ENCODE measurements at regions not wholly inside any gene's neighbourhood (a gene's known extent, or its start where the extent isn't known, plus 50 kb on each side); places are given as distances from the start of the nearest gene placed in this dataset.

DNA sequence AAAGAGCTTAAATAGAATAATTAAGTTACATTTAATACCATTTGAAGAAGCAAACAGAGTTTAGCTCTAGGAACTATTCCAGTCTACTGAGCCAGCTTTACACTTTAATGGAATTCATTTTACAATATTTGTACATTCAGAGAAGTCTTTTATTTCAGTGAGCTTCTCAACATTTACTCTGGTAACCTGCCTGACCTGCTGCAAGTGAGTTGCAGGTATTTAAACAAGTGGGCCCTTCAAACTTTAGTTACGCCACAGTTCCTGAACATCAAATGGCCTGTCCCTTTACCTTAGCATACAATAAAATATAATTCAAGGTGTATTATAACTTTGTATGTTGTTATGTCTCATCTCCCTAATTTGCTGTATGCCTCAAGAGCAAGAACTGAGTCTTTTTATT is 121.6 kb upstream of the SEMA3C start:
- WGBS: 85% methylated on average over 1 of the region's 1 CpG
- Histone ChIP-seq H3K4me3 (ENCODE audit: low read depth in 1 of 3, low read length in 3 of 3) (no peak overlapping the region), H3K4me1 (ENCODE audit: control insufficient read depth in 4 of 4, insufficient read depth in 4 of 4, low read length in 3 of 4) (no peaks in the 10 kb centered on the region), H3K9ac (ENCODE audit: low read depth in 1 of 2, low read length in 2 of 2) (no peak overlapping the region), H3K9me3 (ENCODE audit: control insufficient read depth in 4 of 4, low read length in 3 of 4) (no peaks in the 10 kb centered on the region), H3K27me3 (ENCODE audit: control insufficient read depth in 4 of 4, insufficient read depth in 4 of 4, low read length in 3 of 4) (no peaks in the 10 kb centered on the region), H3K27ac (ENCODE audit: low read depth in 1 of 2, low read length in 2 of 2) (no peak overlapping the region), H3K36me3 (ENCODE audit: control insufficient read depth in 4 of 4, insufficient read depth in 3 of 4, low read depth in 1 of 4, low read length in 3 of 4) (no peaks in the 10 kb centered on the region)
- no peak for DNase-seq (ENCODE audit: low spot score)
- TF ChIP-seq ATF3 (IDR thresholded peaks at IDR 0.05): no peak
- no peak for TF ChIP-seq YY1 (IDR thresholded peaks at IDR 0.05)
- no peak for TF ChIP-seq JUND (IDR thresholded peaks at IDR 0.05)
- TF ChIP-seq HNF4G (IDR thresholded peaks at IDR 0.05): no peak

DNA sequence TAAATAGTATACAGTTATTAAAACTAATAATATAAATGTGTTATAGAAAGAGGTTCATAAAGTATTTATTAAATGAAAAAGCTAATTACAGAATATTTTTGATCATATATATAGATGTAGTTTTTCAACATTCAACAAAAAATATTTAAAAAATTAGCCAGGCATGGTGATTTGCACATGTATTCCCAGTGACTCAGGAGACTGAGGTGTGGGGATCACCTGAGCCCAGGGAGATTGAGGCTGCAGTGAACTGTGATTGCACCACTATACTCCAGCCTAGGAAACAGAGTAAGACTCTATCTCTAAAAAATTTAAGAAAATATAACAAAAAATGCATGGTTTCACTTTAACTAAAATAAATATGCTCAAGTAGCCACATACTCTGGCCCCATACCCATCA is 118.0 kb upstream of the SEMA3C start:
- TF ChIP-seq RAD21 (IDR thresholded peaks at IDR 0.05): no peak
- no peak for TF ChIP-seq HNF4G (IDR thresholded peaks at IDR 0.05)
- TF ChIP-seq, protein P1, sequence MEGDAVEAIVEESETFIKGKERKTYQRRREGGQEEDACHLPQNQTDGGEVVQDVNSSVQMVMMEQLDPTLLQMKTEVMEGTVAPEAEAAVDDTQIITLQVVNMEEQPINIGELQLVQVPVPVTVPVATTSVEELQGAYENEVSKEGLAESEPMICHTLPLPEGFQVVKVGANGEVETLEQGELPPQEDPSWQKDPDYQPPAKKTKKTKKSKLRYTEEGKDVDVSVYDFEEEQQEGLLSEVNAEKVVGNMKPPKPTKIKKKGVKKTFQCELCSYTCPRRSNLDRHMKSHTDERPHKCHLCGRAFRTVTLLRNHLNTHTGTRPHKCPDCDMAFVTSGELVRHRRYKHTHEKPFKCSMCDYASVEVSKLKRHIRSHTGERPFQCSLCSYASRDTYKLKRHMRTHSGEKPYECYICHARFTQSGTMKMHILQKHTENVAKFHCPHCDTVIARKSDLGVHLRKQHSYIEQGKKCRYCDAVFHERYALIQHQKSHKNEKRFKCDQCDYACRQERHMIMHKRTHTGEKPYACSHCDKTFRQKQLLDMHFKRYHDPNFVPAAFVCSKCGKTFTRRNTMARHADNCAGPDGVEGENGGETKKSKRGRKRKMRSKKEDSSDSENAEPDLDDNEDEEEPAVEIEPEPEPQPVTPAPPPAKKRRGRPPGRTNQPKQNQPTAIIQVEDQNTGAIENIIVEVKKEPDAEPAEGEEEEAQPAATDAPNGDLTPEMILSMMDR (IDR thresholded peaks at IDR 0.05; ENCODE audit: low read depth, low read length, missing input control): no peak
- Histone ChIP-seq H3K36me3 (ENCODE audit: control insufficient read depth in 4 of 4, insufficient read depth in 3 of 4, low read depth in 1 of 4, low read length in 3 of 4) (no peaks in the 10 kb centered on the region), H3K4me3 (ENCODE audit: low read depth in 1 of 3, low read length in 3 of 3) (no peak overlapping the region), H3K9me3 (ENCODE audit: control insufficient read depth in 4 of 4, low read length in 3 of 4) (no peaks in the 10 kb centered on the region), H3K27ac (ENCODE audit: low read depth in 1 of 2, low read length in 2 of 2) (no peak overlapping the region), H3K9ac (ENCODE audit: low read depth in 1 of 2, low read length in 2 of 2) (no peak overlapping the region), H3K4me1 (ENCODE audit: control insufficient read depth in 4 of 4, insufficient read depth in 4 of 4, low read length in 3 of 4) (no peaks in the 10 kb centered on the region), H3K27me3 (ENCODE audit: control insufficient read depth in 4 of 4, insufficient read depth in 4 of 4, low read length in 3 of 4) (no peaks in the 10 kb centered on the region)
- no peak for DNase-seq (ENCODE audit: low spot score)

- DNase-seq (ENCODE audit: low spot score): no peak
- Histone ChIP-seq H3K27me3 (ENCODE audit: control insufficient read depth in 4 of 4, insufficient read depth in 4 of 4, low read length in 3 of 4) (no peaks in the 10 kb centered on the region), H3K4me1 (ENCODE audit: control insufficient read depth in 4 of 4, insufficient read depth in 4 of 4, low read length in 3 of 4) (no peaks in the 10 kb centered on the region), H3K36me3 (ENCODE audit: control insufficient read depth in 4 of 4, insufficient read depth in 3 of 4, low read depth in 1 of 4, low read length in 3 of 4) (no peaks in the 10 kb centered on the region), H3K9ac (ENCODE audit: low read depth in 1 of 2, low read length in 2 of 2) (no peak overlapping the region), H3K4me3 (ENCODE audit: low read depth in 1 of 3, low read length in 3 of 3) (no peak overlapping the region), H3K27ac (ENCODE audit: low read depth in 1 of 2, low read length in 2 of 2) (no peak overlapping the region), H3K9me3 (ENCODE audit: control insufficient read depth in 4 of 4, low read length in 3 of 4) (no peaks in the 10 kb centered on the region)
- WGBS: 65% methylated on average over 5 of the region's 5 CpGs
- TF ChIP-seq RAD21 (IDR thresholded peaks at IDR 0.05): no peak
- TF ChIP-seq SP1 (IDR thresholded peaks at IDR 0.05): no peak
- no peak for TF ChIP-seq MAX (IDR thresholded peaks at IDR 0.05)
- no peak for TF ChIP-seq HNF4A (conservative IDR thresholded peaks at IDR 0.05)
- TF ChIP-seq HNF4G (IDR thresholded peaks at IDR 0.05): no peak
- no peak for TF ChIP-seq REST (IDR thresholded peaks at IDR 0.05)
- TF ChIP-seq ATF3 (IDR thresholded peaks at IDR 0.05): no peak
- no peak for TF ChIP-seq YY1 (IDR thresholded peaks at IDR 0.05)
- TF ChIP-seq FOXA1 (IDR thresholded peaks at IDR 0.05): no peak
- no peak for TF ChIP-seq NR2F2 (IDR thresholded peaks at IDR 0.05)
These were observed 117.2 kb upstream of the SEMA3C start for GRCh38 chr7:81036057-81036456.
